RWPE1 (cell line): ENCODE measurements at regions not wholly inside any gene's neighbourhood (a gene's known extent, or its start where the extent isn't known, plus 50 kb on each side); places are given as distances from the start of the nearest gene placed in this dataset.

ENCODE experiments used
- CTCF ChIA-PET: fragments of 350-600 bp; sonication (Branson Sonifier 250); formaldehyde crosslinking; extraction: SDS; loops from one replicate; lab custom pipeline; 2021; lab: Yijun Ruan, JAX
- POLR2A ChIA-PET: fragments of 400-600 bp; formaldehyde crosslinking; extraction: SDS; loops from one replicate; lab custom pipeline; 2020; ENCODE audit warnings: antibody characterized with exemption; ENCODE audit not compliant: low non-redundant PET; lab: Yijun Ruan, JAX
- DNase-seq: peaks from one replicate; pipeline ENCODE4 v3.0.0; 2012; ENCODE audit warnings: low spot score
- H3K27ac ChIP-seq: fragments of 450-650 bp; 2 replicates; pipeline ENCODE4 v1.5.1; 2017
- TF ChIP-seq, protein P1 (sequence below): fragments of 450-650 bp; conservative IDR thresholded peaks from 2 replicates; pipeline ENCODE4 v1.5.1; 2017; ENCODE audit warnings: low read depth, mild to moderate bottlenecking

GRCh38 chr1:87204441-87204840 is 124.2 kb upstream of the LMO4 start:
- TF ChIP-seq, protein P1, sequence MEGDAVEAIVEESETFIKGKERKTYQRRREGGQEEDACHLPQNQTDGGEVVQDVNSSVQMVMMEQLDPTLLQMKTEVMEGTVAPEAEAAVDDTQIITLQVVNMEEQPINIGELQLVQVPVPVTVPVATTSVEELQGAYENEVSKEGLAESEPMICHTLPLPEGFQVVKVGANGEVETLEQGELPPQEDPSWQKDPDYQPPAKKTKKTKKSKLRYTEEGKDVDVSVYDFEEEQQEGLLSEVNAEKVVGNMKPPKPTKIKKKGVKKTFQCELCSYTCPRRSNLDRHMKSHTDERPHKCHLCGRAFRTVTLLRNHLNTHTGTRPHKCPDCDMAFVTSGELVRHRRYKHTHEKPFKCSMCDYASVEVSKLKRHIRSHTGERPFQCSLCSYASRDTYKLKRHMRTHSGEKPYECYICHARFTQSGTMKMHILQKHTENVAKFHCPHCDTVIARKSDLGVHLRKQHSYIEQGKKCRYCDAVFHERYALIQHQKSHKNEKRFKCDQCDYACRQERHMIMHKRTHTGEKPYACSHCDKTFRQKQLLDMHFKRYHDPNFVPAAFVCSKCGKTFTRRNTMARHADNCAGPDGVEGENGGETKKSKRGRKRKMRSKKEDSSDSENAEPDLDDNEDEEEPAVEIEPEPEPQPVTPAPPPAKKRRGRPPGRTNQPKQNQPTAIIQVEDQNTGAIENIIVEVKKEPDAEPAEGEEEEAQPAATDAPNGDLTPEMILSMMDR = no peak
- ChIA-PET POLR2A (no interaction called here), CTCF (no interaction called here)
- no peak for DNase-seq
- H3K27ac ChIP-seq = no peak overlapping the region

DNA sequence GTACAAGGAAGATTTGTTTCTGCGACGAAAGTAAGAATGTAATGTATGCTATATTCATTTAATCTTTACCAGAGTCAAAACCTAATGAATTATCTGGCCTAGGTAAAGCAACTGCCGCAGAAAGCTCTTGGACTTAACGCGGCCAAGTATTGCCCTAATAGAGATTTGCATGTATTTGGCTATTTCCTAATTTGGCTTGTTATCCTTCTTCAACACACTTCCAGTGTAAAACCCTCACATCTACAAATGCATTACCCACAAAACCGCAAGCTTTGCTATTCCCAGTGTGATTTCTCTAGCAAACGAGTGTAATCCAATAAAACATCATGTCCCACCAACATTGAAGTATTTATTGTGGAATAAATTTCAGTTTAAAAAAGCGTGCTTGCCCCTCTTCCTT is 123.8 kb upstream of the LMO4 start:
- no peak overlapping the region for H3K27ac ChIP-seq
- DNase-seq = no peak
- POLR2A ChIA-PET = no interaction called here
- TF ChIP-seq, protein P1 = no peak
- CTCF ChIA-PET = no interaction called here

DNA sequence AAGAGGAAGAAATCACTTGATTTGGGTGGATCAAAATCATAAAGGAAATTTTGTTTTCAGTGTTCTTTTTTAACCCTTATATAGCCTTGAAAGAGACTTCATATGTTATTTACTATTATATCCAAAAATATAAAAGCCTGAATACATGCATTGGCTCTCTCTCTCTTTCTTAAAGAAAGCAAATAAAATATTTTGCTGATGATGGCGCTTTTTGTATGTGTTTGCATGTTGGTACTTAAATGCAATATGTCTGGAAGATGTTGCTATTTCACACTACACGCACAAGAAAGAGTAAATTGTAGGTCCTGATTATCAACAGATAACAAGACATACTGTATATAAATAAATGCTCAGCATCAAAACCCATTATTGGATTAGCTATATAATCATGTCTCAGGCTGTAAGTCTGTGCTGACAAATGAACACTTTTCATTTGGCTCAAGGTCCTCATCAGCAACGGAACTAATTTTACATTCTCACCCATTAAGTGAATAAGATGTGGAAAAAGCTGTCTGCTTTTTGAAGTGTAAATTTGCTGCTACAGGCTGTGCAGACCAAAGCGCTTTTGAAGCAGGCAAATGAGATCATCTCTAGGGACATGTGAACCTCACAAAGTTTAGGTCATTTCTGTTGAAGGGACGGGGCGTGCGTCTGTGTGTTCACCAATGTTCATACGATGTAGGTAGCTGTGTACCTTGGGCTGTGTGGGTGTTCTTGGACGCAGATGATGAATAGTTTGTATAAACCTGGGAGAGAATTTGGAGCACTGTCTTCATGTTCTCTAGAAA is 122.4 kb upstream of the LMO4 start:
- CTCF ChIA-PET = no interaction called here
- TF ChIP-seq, protein P1 = no peak
- no peak overlapping the region for H3K27ac ChIP-seq
- POLR2A ChIA-PET = no interaction called here
- DNase-seq = no peak

GRCh38 chr1:87208080-87208479 is 120.6 kb upstream of the LMO4 start:
- TF ChIP-seq, protein P1 = no peak

DNA sequence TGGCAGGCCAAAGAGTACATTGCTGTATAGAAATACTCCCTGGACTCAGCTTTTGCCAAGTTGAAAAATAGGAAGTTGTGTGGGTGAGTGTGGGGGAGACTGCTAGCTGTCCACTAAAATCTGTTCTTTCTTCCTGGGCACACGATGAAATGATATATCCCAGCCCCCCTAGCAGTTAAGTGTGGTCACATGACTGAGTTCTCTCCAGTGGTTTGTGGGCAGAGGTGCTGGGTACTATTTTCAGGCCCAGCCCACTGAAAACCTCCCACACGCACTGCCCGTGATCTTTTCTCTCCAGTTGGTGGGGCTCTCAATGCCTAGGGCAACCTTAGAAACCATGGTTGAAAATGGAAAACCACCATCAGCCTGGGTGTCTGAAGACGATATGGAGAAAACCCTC is 119.7 kb upstream of the LMO4 start:
- CTCF ChIA-PET = no interaction called here
- TF ChIP-seq, protein P1 = no peak
- POLR2A ChIA-PET = no interaction called here
- H3K27ac ChIP-seq = no peak overlapping the region
- no peak for DNase-seq

More at GRCh38 chr1:87208080-87208479, 120.6 kb upstream of the LMO4 start:
- POLR2A ChIA-PET = no interaction called here
- no peak overlapping the region for H3K27ac ChIP-seq
- DNase-seq = no peak
- CTCF ChIA-PET = no interaction called here

DNA sequence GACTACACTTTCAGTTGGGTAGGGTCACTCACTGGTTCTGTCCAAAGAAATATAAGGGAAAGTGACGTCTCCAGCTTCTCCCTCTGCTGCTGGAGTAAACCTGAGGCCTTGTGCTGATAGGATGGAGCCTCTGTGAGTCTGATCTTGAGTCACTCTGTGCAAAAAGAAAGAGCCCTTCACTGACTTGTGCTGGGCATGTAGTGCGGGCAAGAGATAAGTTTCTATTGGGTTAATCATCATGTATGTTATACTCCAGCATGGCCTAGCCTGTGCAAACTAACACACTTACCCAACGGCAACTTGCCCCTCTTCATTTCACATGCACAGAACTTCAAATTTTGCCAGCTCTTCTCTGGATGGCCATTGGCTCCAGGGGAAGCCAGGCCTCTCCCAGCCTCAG is 118.5 kb upstream of the LMO4 start:
- ChIA-PET CTCF (no interaction called here), POLR2A (no interaction called here)
- no peak overlapping the region for H3K27ac ChIP-seq
- TF ChIP-seq, protein P1 = no peak
- DNase-seq = no peak
